ENCODE measurements at regions not wholly inside any gene's neighbourhood (a gene's known extent, or its start where the extent isn't known, plus 50 kb on each side); places are given as distances from the start of the nearest gene placed in this dataset.
"Not testable (repeated sequence)": the region's sequence is repeated elsewhere in the genome, so short reads cannot be mapped to it uniquely, and the experiment has no call there.

DNA sequence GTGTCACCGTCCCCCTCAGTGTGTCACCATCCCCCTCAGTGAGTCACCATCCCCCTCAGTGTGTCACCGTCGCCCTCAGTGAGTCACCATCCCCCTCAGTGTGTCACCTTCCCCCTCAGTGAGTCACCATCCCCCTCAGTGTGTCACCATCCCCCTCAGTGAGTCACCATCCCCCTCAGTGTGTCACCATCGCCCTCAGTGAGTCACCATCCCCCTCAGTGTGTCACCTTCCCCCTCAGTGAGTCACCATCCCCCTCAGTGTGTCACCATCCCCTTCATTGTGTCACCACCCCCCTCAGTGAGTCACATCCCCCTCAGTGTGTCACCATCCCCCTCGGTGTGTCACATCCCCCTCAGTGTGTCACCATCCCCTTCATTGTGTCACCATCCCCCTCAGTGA is 486.1 kb upstream of the SALL3 start:
- not testable (repeated sequence) for TF ChIP-seq RFX5 (IDR thresholded peaks at IDR 0.05; ENCODE audit: low read depth, low read length); TOE1 (CRISPR knock-in tag; IDR thresholded peaks at IDR 0.05); MXI1 (IDR thresholded peaks at IDR 0.05; ENCODE audit: borderline replicate concordance, low read depth, low read length); ZNF879 (CRISPR knock-in tag; IDR thresholded peaks at IDR 0.05); FOXK1 (CRISPR knock-in tag; IDR thresholded peaks at IDR 0.05; ENCODE audit: borderline replicate concordance, low read depth); ZNF124 (CRISPR knock-in tag; IDR thresholded peaks at IDR 0.05); BRCA1 (CRISPR knock-in tag; IDR thresholded peaks at IDR 0.05); TEAD3 (CRISPR knock-in tag; optimal IDR thresholded peaks at IDR 0.05; ENCODE audit: borderline replicate concordance); BHLHE40 (IDR thresholded peaks at IDR 0.05; ENCODE audit: low read length)
- TF ChIP-seq, protein P1, sequence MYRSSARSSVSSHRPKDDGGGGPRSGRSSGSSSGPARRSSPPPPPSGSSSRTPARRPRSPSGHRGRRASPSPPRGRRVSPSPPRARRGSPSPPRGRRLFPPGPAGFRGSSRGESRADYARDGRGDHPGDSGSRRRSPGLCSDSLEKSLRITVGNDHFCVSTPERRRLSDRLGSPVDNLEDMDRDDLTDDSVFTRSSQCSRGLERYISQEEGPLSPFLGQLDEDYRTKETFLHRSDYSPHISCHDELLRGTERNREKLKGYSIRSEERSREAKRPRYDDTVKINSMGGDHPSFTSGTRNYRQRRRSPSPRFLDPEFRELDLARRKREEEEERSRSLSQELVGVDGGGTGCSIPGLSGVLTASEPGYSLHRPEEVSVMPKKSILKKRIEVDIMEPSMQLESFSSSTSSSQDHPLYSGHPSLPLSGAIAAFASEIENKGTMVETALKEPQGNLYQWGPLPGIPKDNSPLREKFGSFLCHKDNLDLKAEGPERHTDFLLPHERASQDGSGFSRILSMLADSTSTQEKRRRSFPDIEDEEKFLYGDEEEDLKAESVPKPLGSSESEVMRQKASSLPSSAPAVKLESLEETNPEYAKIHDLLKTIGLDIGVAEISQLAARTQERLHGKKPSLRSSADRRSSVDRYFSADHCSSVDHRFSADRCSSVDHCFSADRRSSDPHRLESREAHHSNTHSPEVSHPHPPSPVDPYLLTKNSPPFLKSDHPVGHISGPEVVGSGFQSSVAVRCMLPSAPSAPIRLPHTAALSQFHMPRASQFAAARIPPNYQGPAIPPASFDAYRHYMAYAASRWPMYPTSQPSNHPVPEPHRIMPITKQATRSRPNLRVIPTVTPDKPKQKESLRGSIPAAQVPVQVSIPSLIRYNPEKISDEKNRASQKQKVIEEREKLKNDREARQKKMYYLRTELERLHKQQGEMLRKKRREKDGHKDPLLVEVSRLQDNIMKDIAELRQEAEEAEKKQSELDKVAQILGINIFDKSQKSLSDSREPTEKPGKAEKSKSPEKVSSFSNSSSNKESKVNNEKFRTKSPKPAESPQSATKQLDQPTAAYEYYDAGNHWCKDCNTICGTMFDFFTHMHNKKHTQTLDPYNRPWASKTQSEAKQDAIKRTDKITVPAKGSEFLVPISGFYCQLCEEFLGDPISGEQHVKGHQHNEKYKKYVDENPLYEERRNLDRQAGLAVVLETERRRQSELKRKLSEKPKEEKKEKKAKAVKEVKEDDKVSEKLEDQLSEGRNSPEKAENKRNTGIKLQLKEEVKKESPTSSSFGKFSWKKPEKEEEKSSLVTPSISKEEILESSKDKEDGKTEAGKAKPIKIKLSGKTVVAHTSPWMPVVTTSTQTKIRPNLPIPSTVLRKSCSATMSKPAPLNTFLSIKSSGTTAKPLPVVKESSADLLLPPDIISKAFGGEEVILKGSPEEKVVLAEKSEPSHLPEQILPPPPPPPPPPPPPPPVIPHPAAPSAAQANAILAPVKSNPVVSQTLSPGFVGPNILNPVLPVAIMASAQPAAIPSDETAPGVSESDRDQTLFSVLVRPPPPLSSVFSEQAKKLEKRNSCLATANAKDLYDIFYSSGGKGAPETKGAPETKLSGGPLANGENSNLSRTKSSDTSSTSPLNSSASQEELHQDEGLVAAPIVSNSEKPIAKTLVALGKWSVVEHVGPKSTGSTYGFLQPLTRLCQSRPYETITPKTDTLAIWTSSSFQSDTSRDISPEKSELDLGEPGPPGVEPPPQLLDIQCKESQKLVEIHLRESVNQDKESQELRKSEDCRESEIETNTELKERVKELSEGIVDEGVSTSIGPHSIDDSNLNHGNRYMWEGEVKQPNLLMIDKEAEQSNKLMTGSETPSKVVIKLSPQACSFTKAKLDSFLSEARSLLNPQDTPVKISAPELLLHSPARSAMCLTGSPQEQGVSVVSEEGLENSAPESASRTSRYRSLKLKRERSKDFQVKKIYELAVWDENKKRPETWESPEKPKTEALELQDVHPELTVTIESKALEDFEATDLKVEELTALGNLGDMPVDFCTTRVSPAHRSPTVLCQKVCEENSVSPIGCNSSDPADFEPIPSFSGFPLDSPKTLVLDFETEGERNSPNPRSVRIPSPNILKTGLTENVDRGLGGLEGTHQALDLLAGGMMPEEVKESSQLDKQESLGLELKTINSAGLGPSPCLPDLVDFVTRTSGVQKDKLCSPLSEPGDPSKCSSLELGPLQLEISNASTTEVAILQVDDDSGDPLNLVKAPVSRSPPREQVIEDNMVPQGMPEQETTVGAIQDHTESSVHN (CRISPR knock-in tag; IDR thresholded peaks at IDR 0.05), result not testable (repeated sequence)

Measured in HepG2 (cell line).